KMS-11 (cell line): ENCODE measurements at regions not wholly inside any gene's neighbourhood (a gene's known extent, or its start where the extent isn't known, plus 50 kb on each side); places are given as distances from the start of the nearest gene placed in this dataset.

Experiments
- H2AFZ ChIP-seq: fragments of 200-600 bp; sonication (generic); 2 replicates; pipeline ENCODE4 v1.6.1; 2016; ENCODE audit warnings: antibody characterized with exemption, mixed run types, low read depth
- H3K27ac ChIP-seq: fragments of 200-600 bp; sonication (generic); 2 replicates; pipeline ENCODE4 v1.6.1; 2016; ENCODE audit warnings: mild to moderate bottlenecking, mixed run types
- H3K27me3 ChIP-seq: fragments of 200-600 bp; sonication (generic); 2 replicates; pipeline ENCODE4 v1.6.1; 2017; ENCODE audit warnings: mild to moderate bottlenecking, low read depth, mixed run types, moderate library complexity; ENCODE audit not compliant: insufficient read depth
- H3K36me3 ChIP-seq: fragments of 200-600 bp; sonication (generic); 2 replicates; pipeline ENCODE4 v1.6.1; 2017; ENCODE audit warnings: mild to moderate bottlenecking, mixed run types; ENCODE audit not compliant: insufficient read depth
- H3K4me1 ChIP-seq: fragments of 200-600 bp; sonication (generic); 2 replicates; pipeline ENCODE4 v1.6.1; 2016; ENCODE audit warnings: mild to moderate bottlenecking, low read depth, mixed run types; ENCODE audit not compliant: poor library complexity, severe bottlenecking
- H3K4me2 ChIP-seq: fragments of 200-600 bp; sonication (generic); 2 replicates; pipeline ENCODE4 v1.7.0; 2016; ENCODE audit warnings: mild to moderate bottlenecking, mixed run types
- H3K4me3 ChIP-seq: fragments of 200-600 bp; sonication (generic); IDR thresholded peaks from 2 replicates; pipeline ENCODE4 v1.6.1; 2017; ENCODE audit warnings: low read depth, low read length, mixed read lengths; ENCODE audit not compliant: insufficient read depth
- H3K79me2 ChIP-seq: fragments of 200-600 bp; sonication (generic); 2 replicates; pipeline ENCODE4 v1.6.1; 2016; ENCODE audit warnings: low read depth, mixed run types; ENCODE audit not compliant: insufficient read depth
- H3K9ac ChIP-seq: fragments of 200-600 bp; sonication (generic); 2 replicates; pipeline ENCODE4 v1.6.1; 2016; ENCODE audit warnings: mild to moderate bottlenecking, mixed run types
- H4K20me1 ChIP-seq: fragments of 200-600 bp; sonication (generic); 2 replicates; pipeline ENCODE4 v1.6.1; 2016; ENCODE audit warnings: mild to moderate bottlenecking, mixed run types; ENCODE audit not compliant: insufficient read depth
- TF ChIP-seq, protein P1 (sequence below): fragments of 200-600 bp; sonication (generic); conservative IDR thresholded peaks from 2 replicates; pipeline ENCODE4 v1.6.1; 2017; ENCODE audit warnings: low read depth, mild to moderate bottlenecking, antibody characterized with exemption, low read length, moderate library complexity, mixed read lengths

GRCh38 chr6:113004054-113004453 lies 656.9 kb downstream of the RFPL4B start:
- TF ChIP-seq, protein P1, sequence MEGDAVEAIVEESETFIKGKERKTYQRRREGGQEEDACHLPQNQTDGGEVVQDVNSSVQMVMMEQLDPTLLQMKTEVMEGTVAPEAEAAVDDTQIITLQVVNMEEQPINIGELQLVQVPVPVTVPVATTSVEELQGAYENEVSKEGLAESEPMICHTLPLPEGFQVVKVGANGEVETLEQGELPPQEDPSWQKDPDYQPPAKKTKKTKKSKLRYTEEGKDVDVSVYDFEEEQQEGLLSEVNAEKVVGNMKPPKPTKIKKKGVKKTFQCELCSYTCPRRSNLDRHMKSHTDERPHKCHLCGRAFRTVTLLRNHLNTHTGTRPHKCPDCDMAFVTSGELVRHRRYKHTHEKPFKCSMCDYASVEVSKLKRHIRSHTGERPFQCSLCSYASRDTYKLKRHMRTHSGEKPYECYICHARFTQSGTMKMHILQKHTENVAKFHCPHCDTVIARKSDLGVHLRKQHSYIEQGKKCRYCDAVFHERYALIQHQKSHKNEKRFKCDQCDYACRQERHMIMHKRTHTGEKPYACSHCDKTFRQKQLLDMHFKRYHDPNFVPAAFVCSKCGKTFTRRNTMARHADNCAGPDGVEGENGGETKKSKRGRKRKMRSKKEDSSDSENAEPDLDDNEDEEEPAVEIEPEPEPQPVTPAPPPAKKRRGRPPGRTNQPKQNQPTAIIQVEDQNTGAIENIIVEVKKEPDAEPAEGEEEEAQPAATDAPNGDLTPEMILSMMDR = no peak
- Histone ChIP-seq H3K4me3 (no peak overlapping the region), H4K20me1 (no peaks in the 10 kb centered on the region), H3K79me2 (no peaks in the 10 kb centered on the region), H3K4me1 (no peaks in the 10 kb centered on the region), H3K27ac (no peak overlapping the region), H3K9ac (no peak overlapping the region), H3K27me3 (no peaks in the 10 kb centered on the region), H3K4me2 (no peak overlapping the region), H3K36me3 (no peaks in the 10 kb centered on the region), H2AFZ (no peak overlapping the region)

- Histone ChIP-seq H3K4me1 (no peaks in the 10 kb centered on the region), H3K4me2 (no peak overlapping the region), H3K27ac (no peak overlapping the region), H3K27me3 (no peaks in the 10 kb centered on the region), H4K20me1 (no peaks in the 10 kb centered on the region), H3K9ac (no peak overlapping the region), H2AFZ (no peak overlapping the region), H3K36me3 (no peaks in the 10 kb centered on the region), H3K4me3 (no peak overlapping the region), H3K79me2 (no peaks in the 10 kb centered on the region)
- TF ChIP-seq, protein P1 = no peak
Measured at GRCh38 chr6:113004470-113005270, 657.5 kb downstream of the RFPL4B start.

DNA sequence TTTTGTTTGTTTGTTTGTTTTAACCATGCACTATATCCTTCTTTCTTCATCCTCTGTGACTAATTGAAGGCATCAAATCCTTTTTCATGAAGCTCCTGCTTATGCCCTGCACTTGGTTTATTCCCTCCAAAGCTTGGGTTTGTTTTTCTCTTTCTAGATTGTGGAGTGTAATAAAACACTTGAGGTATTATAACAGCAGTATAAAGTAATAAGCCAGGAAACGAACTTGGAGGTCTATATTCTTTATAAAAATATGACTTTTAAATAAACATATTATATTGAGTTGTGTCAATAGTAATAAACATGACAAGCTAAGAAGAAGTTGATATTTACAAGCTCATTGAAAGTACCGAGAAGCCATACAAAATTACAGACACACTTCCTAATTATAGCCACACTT lies 659.4 kb downstream of the RFPL4B start:
- H3K4me3 ChIP-seq = no peak overlapping the region
- no peak overlapping the region for H3K9ac ChIP-seq
- H3K4me2 ChIP-seq = no peak overlapping the region
- H4K20me1 ChIP-seq = no peaks in the 10 kb centered on the region
- no peaks in the 10 kb centered on the region for H3K36me3 ChIP-seq
- TF ChIP-seq, protein P1 = no peak
- no peak overlapping the region for H2AFZ ChIP-seq
- H3K27me3 ChIP-seq = no peaks in the 10 kb centered on the region
- no peaks in the 10 kb centered on the region for H3K4me1 ChIP-seq
- no peak overlapping the region for H3K27ac ChIP-seq
- H3K79me2 ChIP-seq = no peaks in the 10 kb centered on the region

- TF ChIP-seq, protein P1 = no peak
- H3K36me3 ChIP-seq = no peaks in the 10 kb centered on the region
- no peak overlapping the region for H2AFZ ChIP-seq
Measured at GRCh38 chr6:113009682-113010081, 662.6 kb downstream of the RFPL4B start.

More at GRCh38 chr6:113009682-113010081, 662.6 kb downstream of the RFPL4B start:
- H3K4me2 ChIP-seq = no peak overlapping the region
- H3K4me1 ChIP-seq = no peaks in the 10 kb centered on the region
- H3K4me3 ChIP-seq = no peak overlapping the region
- no peak overlapping the region for H3K9ac ChIP-seq
- no peaks in the 10 kb centered on the region for H3K27me3 ChIP-seq
- H3K27ac ChIP-seq = no peak overlapping the region
- H3K79me2 ChIP-seq = no peaks in the 10 kb centered on the region
- H4K20me1 ChIP-seq = no peaks in the 10 kb centered on the region
